H1 (cell line): ENCODE measurements at regions not wholly inside any gene's neighbourhood (a gene's known extent, or its start where the extent isn't known, plus 50 kb on each side); places are given as distances from the start of the nearest gene placed in this dataset.

Source experiments
- EZH2 ChIP-seq: fragments of 200-600 bp; sonication (generic); IDR thresholded peaks from 2 replicates; pipeline ENCODE4 v1.7.1; 2012; ENCODE audit warnings: low read depth, mild to moderate bottlenecking, moderate library complexity, low read length, inconsistent platforms; ENCODE audit not compliant: severe bottlenecking
- SP1 ChIP-seq: IDR thresholded peaks from 2 replicates; pipeline ENCODE4 v1.6.1; 2011; ENCODE audit warnings: low read depth, low read length
- SP2 ChIP-seq: IDR thresholded peaks from 2 replicates; pipeline ENCODE4 v1.6.1; 2012; ENCODE audit warnings: mild to moderate bottlenecking, low read length, inconsistent platforms
- TEAD4 ChIP-seq: IDR thresholded peaks from 2 replicates; pipeline ENCODE4 v1.6.1; 2012; ENCODE audit warnings: low read depth, low read length, inconsistent platforms, mixed read lengths
- ZNF274 ChIP-seq: IDR thresholded peaks from 2 replicates; pipeline ENCODE4 v1.7.0; 2012; ENCODE audit warnings: low read length, borderline replicate concordance; ENCODE audit errors: extremely low read depth

DNA sequence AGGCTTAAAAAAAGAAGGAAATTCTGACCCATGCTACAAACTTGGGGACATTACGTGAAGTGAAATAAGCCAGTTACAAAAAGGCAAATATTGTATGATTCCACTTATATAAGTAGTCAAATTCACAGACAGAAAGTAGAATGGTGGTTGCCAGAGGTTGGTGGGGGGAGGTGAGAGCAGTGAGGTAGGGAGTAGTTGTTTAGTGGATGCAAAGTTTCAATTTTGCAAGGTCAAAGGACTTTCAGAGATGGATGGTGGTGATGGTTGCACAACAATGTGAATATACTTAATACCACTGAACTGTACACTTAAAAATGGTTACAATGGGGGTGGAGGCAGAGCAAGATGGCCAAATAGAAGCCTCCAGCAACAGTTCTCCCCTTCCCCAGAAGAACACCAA is 86.2 kb upstream of the PLXNC1 start:
- TF ChIP-seq SP1 (no peak), EZH2 (no peak), SP2 (no peak), ZNF274 (no peak), TEAD4 (no peak)
